OCI-LY1 (cell line): ENCODE measurements at regions not wholly inside any gene's neighbourhood (a gene's known extent, or its start where the extent isn't known, plus 50 kb on each side); places are given as distances from the start of the nearest gene placed in this dataset.

ENCODE experiments used
- H2AFZ ChIP-seq: fragments of 200-600 bp; sonication (generic), shearing (Covaris generic); 2 replicates; pipeline ENCODE4 v1.6.0; 2014; ENCODE audit warnings: antibody characterized with exemption, mild to moderate bottlenecking, low read length
- H3F3A ChIP-seq: fragments of 200-600 bp; sonication (generic), shearing (Covaris generic); 2 replicates; pipeline ENCODE4 v1.6.0; 2014; ENCODE audit warnings: mild to moderate bottlenecking, antibody characterized with exemption, low read length, moderate library complexity; ENCODE audit not compliant: insufficient read depth
- H3K27ac ChIP-seq: fragments of 200-600 bp; sonication (generic); 2 replicates; pipeline ENCODE4 v1.5.1; 2014; ENCODE audit warnings: low read length, mixed run types, mild to moderate bottlenecking, low read depth; ENCODE audit not compliant: poor library complexity, severe bottlenecking
- H3K27me3 ChIP-seq: fragments of 200-600 bp; sonication (generic); 2 replicates; pipeline ENCODE4 v1.6.0; 2014; ENCODE audit warnings: antibody characterized with exemption, mild to moderate bottlenecking, low read length, moderate library complexity; ENCODE audit not compliant: insufficient read depth
- H3K36me3 ChIP-seq: fragments of 200-600 bp; sonication (generic); 2 replicates; pipeline ENCODE4 v1.6.1; 2014; ENCODE audit warnings: mild to moderate bottlenecking, antibody characterized with exemption, low read length, moderate library complexity, mixed read lengths; ENCODE audit not compliant: insufficient read depth
- H3K4me1 ChIP-seq: fragments of 200-600 bp; sonication (generic); 2 replicates; pipeline ENCODE4 v1.5.1; 2014; ENCODE audit warnings: mild to moderate bottlenecking, low read length, moderate library complexity; ENCODE audit not compliant: insufficient read depth, severe bottlenecking
- H3K4me2 ChIP-seq: fragments of 200-600 bp; sonication (generic), shearing (Covaris generic); 2 replicates; pipeline ENCODE4 v1.6.1; 2014; ENCODE audit warnings: low read length
- H3K4me3 ChIP-seq: fragments of 200-600 bp; sonication (generic); 2 replicates; pipeline ENCODE4 v1.5.1; 2014; ENCODE audit warnings: low read length, low read depth, mild to moderate bottlenecking, mixed read lengths; ENCODE audit not compliant: poor library complexity, severe bottlenecking
- H3K79me2 ChIP-seq: fragments of 200-600 bp; shearing (Covaris generic); 2 replicates; pipeline ENCODE4 v1.6.1; 2016; ENCODE audit warnings: mixed run types, low read length, mixed read lengths; ENCODE audit not compliant: insufficient read depth
- H3K9ac ChIP-seq: fragments of 200-600 bp; sonication (generic), shearing (Covaris generic); 2 replicates; pipeline ENCODE4 v1.6.1; 2014; ENCODE audit warnings: mild to moderate bottlenecking, low read length, mixed read lengths
- H3K9me2 ChIP-seq: fragments of 200-600 bp; sonication (generic), shearing (Covaris generic); 2 replicates; pipeline ENCODE4 v1.6.1; 2014; ENCODE audit warnings: low read depth, mild to moderate bottlenecking, low read length, mixed read lengths
- H3K9me3 ChIP-seq: fragments of 200-600 bp; shearing (Covaris generic); 2 replicates; pipeline ENCODE4 v1.6.1; 2014; ENCODE audit warnings: low read length, mixed read lengths
- H4K20me1 ChIP-seq: fragments of 200-600 bp; sonication (generic), shearing (Covaris generic); 2 replicates; pipeline ENCODE4 v1.6.0; 2016; ENCODE audit warnings: mild to moderate bottlenecking, low read length; ENCODE audit not compliant: insufficient read depth
- CTCF ChIP-seq: fragments of 200-600 bp; sonication (generic), shearing (Covaris generic); IDR thresholded peaks from 2 replicates; pipeline ENCODE4 v1.5.1; 2017; ENCODE audit warnings: mild to moderate bottlenecking, antibody characterized with exemption, low read length, moderate library complexity, mixed read lengths
- EZH2 ChIP-seq: fragments of 200-600 bp; sonication (generic), shearing (Covaris generic); IDR thresholded peaks from 2 replicates; pipeline ENCODE4 v1.8.0; 2017; ENCODE audit warnings: borderline replicate concordance, mixed run types, mild to moderate bottlenecking, antibody characterized with exemption, low read length, moderate library complexity, mixed read lengths

GRCh38 chr14:37650356-37651037 is 55.1 kb downstream of the TTC6 start:
- Histone ChIP-seq H3K4me1 (no peaks in the 10 kb centered on the region), H2AFZ (no peak overlapping the region), H3K9me3 (no peaks in the 10 kb centered on the region), H3K4me2 (no peak overlapping the region), H3K27me3 (no peaks in the 10 kb centered on the region), H3K27ac (no peak overlapping the region), H3K9me2 (no peaks in the 10 kb centered on the region), H3K9ac (no peak overlapping the region), H3K36me3 (no peaks in the 10 kb centered on the region), H3K79me2 (no peaks in the 10 kb centered on the region), H4K20me1 (no peaks in the 10 kb centered on the region), H3K4me3 (no peak overlapping the region), H3F3A (no peaks in the 10 kb centered on the region)
- no peak for TF ChIP-seq CTCF
- no peak for TF ChIP-seq EZH2

- Histone ChIP-seq H4K20me1 (no peaks in the 10 kb centered on the region), H3K4me2 (no peak overlapping the region), H3K36me3 (no peaks in the 10 kb centered on the region), H3K79me2 (no peaks in the 10 kb centered on the region), H3K27ac (no peak overlapping the region), H3F3A (no peaks in the 10 kb centered on the region), H3K9me3 (no peaks in the 10 kb centered on the region), H3K27me3 (no peaks in the 10 kb centered on the region), H3K4me3 (no peak overlapping the region), H3K9me2 (no peaks in the 10 kb centered on the region), H3K4me1 (no peaks in the 10 kb centered on the region), H2AFZ (no peak overlapping the region), H3K9ac (no peak overlapping the region)
- TF ChIP-seq CTCF (no peak), EZH2 (no peak)
Observed at GRCh38 chr14:37652042-37652441, 56.6 kb downstream of the TTC6 start.

- no peak overlapping the region for H3K4me2 ChIP-seq
- no peaks in the 10 kb centered on the region for H4K20me1 ChIP-seq
- no peak for TF ChIP-seq EZH2
- no peak for TF ChIP-seq CTCF
- no peaks in the 10 kb centered on the region for H3K9me3 ChIP-seq
- no peak overlapping the region for H3K27ac ChIP-seq
- H3F3A ChIP-seq, result no peaks in the 10 kb centered on the region
- no peak overlapping the region for H2AFZ ChIP-seq
- no peaks in the 10 kb centered on the region for H3K27me3 ChIP-seq
- no peaks in the 10 kb centered on the region for H3K4me1 ChIP-seq
- no peaks in the 10 kb centered on the region for H3K9me2 ChIP-seq
- no peak overlapping the region for H3K9ac ChIP-seq
- no peak overlapping the region for H3K4me3 ChIP-seq
- H3K36me3 ChIP-seq, result no peaks in the 10 kb centered on the region
- H3K79me2 ChIP-seq, result no peaks in the 10 kb centered on the region
Observed at GRCh38 chr14:37655418-37655817, 60.0 kb downstream of the TTC6 start.
